H1 (cell line): ENCODE measurements at regions not wholly inside any gene's neighbourhood (a gene's known extent, or its start where the extent isn't known, plus 50 kb on each side); places are given as distances from the start of the nearest gene placed in this dataset.

Experiments used
- CTCF ChIA-PET: fragments of 300-600 bp; sonication (Branson Sonifier 250); formaldehyde crosslinking; loops from one replicate; lab custom pipeline; 2021; ENCODE audit not compliant: partially characterized antibody; lab: Charles Lee
- POLR2A ChIA-PET: fragments of 300-600 bp; sonication (Branson Sonifier 250); formaldehyde crosslinking; loops from one replicate; lab custom pipeline; 2021; ENCODE audit warnings: inconsistent platforms; ENCODE audit not compliant: partially characterized antibody; lab: Charles Lee
- DNase-seq, 2 experiments: peaks; one replicate each; pipeline versions ENCODE4 v3.0.0 to v3.0.0-alpha.2; 2010 to 2022; ENCODE audit warnings: low spot score in 2 of 2, low read depth in 1 of 2, mixed read lengths in 1 of 2
- FAIRE-seq: peaks from 2 replicates; lab custom pipeline; 2011; peaks lifted over from hg19 to GRCh38; lab: Jason Lieb, UNC
- H2AFZ ChIP-seq: 2 replicates; pipeline ENCODE4 v1.8.1; 2012; ENCODE audit warnings: low read length, inconsistent platforms
- H2AK5ac ChIP-seq: 2 replicates; pipeline ENCODE4 v1.6.1; 2013; ENCODE audit warnings: low read depth, low read length
- H2BK120ac ChIP-seq: replicated peaks from 2 replicates; pipeline ENCODE3; 2013; ENCODE audit warnings: low read depth, low read length, inconsistent platforms
- H2BK12ac ChIP-seq: 2 replicates; pipeline ENCODE4 v1.6.1; 2013; ENCODE audit warnings: low read depth, low read length
- H2BK15ac ChIP-seq: 2 replicates; pipeline ENCODE4 v1.6.1; 2013; ENCODE audit warnings: low read length
- H2BK20ac ChIP-seq: 2 replicates; pipeline ENCODE4 v1.6.1; 2013; ENCODE audit warnings: low read length
- H2BK5ac ChIP-seq: 2 replicates; pipeline ENCODE4 v1.6.1; 2013; ENCODE audit warnings: low read depth, low read length
- H3K14ac ChIP-seq: 2 replicates; pipeline ENCODE4 v1.6.1; 2013; ENCODE audit warnings: inconsistent platforms; ENCODE audit not compliant: insufficient read length
- H3K18ac ChIP-seq: 2 replicates; pipeline ENCODE4 v1.6.1; 2013; ENCODE audit warnings: low read length; ENCODE audit errors: extremely low read depth
- H3K23ac ChIP-seq: 2 replicates; pipeline ENCODE4 v1.6.1; 2013; ENCODE audit warnings: inconsistent platforms; ENCODE audit not compliant: insufficient read length
- H3K23me2 ChIP-seq: 2 replicates; pipeline ENCODE4 v1.6.1; 2013; ENCODE audit warnings: low read depth, low read length
- H3K27ac ChIP-seq: 2 replicates; pipeline ENCODE4 v1.6.1; 2011; ENCODE audit warnings: low read depth, low read length, inconsistent platforms
- H3K27me3 ChIP-seq, 4 experiments: replicated peaks in 1 of 4; 1 replicate in 1 of 4; 2 replicates in 3 of 4; pipeline versions ENCODE4 v1.6.1 to v1.8.1; 2011 to 2013; ENCODE audit warnings: low read length in 3 of 4, mild to moderate bottlenecking in 3 of 4, inconsistent platforms in 2 of 4, mixed read lengths in 2 of 4, moderate library complexity in 1 of 4; ENCODE audit not compliant: control insufficient read depth in 3 of 4, insufficient read depth in 3 of 4; ENCODE audit errors: extremely low read depth in 1 of 4
- H3K36me3 ChIP-seq, 4 experiments: 2 replicates each; pipeline versions ENCODE4 v1.6.1 to v1.8.1; 2011 to 2013; ENCODE audit warnings: mild to moderate bottlenecking in 4 of 4, low read length in 3 of 4, moderate library complexity in 2 of 4, control low read depth in 1 of 4, inconsistent platforms in 1 of 4; ENCODE audit not compliant: insufficient read depth in 4 of 4, control insufficient read depth in 2 of 4
- H3K4ac ChIP-seq: replicated peaks from 2 replicates; pipeline ENCODE3; 2013; ENCODE audit warnings: low read length, low read depth, mixed read lengths, inconsistent platforms; ENCODE audit not compliant: insufficient read length
- H3K4me1 ChIP-seq, 4 experiments: replicated peaks in 1 of 4; 1 replicate in 1 of 4; 2 replicates in 3 of 4; pipeline versions ENCODE4 v1.6.1 to v1.8.1; 2011 to 2013; ENCODE audit warnings: low read length in 3 of 4, inconsistent platforms in 2 of 4, mixed read lengths in 1 of 4; ENCODE audit not compliant: insufficient read depth in 4 of 4, control insufficient read depth in 3 of 4
- H3K4me2 ChIP-seq, 2 experiments: 2 replicates each; pipeline versions ENCODE4 v1.6.1 to v1.8.1; 2011 to 2013; ENCODE audit warnings: low read depth in 2 of 2, low read length in 2 of 2, control low read depth in 1 of 2, inconsistent platforms in 1 of 2, mild to moderate bottlenecking in 1 of 2; ENCODE audit not compliant: insufficient read depth in 1 of 2
- H3K4me3 ChIP-seq, 4 experiments: fragments of 200-600, 300-600 bp in 1 of 4; sonication (generic), shearing (Covaris generic), sonication (Bioruptor Twin) in 1 of 4; 2 replicates each; pipeline versions ENCODE4 v1.5.1 to v1.8.1; 2011 to 2016; ENCODE audit warnings: low read length in 4 of 4, low read depth in 3 of 4, control low read depth in 2 of 4, inconsistent platforms in 2 of 4, mild to moderate bottlenecking in 2 of 4, mixed read lengths in 1 of 4, moderate library complexity in 1 of 4; ENCODE audit not compliant: insufficient read depth in 2 of 4; ENCODE audit errors: extremely low read depth in 1 of 4
- H3K56ac ChIP-seq: replicated peaks from 2 replicates; pipeline ENCODE3; 2013; ENCODE audit warnings: low read depth, mild to moderate bottlenecking, mixed read lengths, low read length, inconsistent platforms; ENCODE audit not compliant: insufficient read length
- H3K79me1 ChIP-seq: 2 replicates; pipeline ENCODE4 v1.6.1; 2013; ENCODE audit warnings: low read depth, low read length, control low read depth
- H3K79me2 ChIP-seq, 2 experiments: 2 replicates each; pipeline versions ENCODE4 v1.6.1 to v1.8.1; 2012 to 2013; ENCODE audit warnings: low read length in 2 of 2, mild to moderate bottlenecking in 2 of 2, inconsistent platforms in 1 of 2; ENCODE audit not compliant: insufficient read depth in 2 of 2, control insufficient read depth in 1 of 2
- H3K9ac ChIP-seq, 4 experiments: replicated peaks in 1 of 4; 1 replicate in 1 of 4; 2 replicates in 3 of 4; pipeline versions ENCODE4 v1.6.1 to v1.8.1; 2011 to 2013; ENCODE audit warnings: low read depth in 3 of 4, low read length in 3 of 4, control low read depth in 2 of 4, mild to moderate bottlenecking in 2 of 4, moderate library complexity in 2 of 4, inconsistent platforms in 1 of 4; ENCODE audit errors: extremely low read depth in 1 of 4
- H3K9me3 ChIP-seq, 2 experiments: 2 replicates each; pipeline versions ENCODE4 v1.6.1 to v1.8.1; 2012 to 2013; ENCODE audit warnings: mild to moderate bottlenecking in 2 of 2, moderate library complexity in 2 of 2, control low read depth in 1 of 2, inconsistent platforms in 1 of 2, low read depth in 1 of 2, low read length in 1 of 2, mixed read lengths in 1 of 2; ENCODE audit not compliant: insufficient read depth in 2 of 2
- H4K20me1 ChIP-seq, 2 experiments: replicated peaks in 1 of 2; 2 replicates each; pipeline versions ENCODE3 to v1.8.1; 2011 to 2013; ENCODE audit warnings: inconsistent platforms in 2 of 2, low read length in 2 of 2, mild to moderate bottlenecking in 1 of 2; ENCODE audit not compliant: insufficient read depth in 2 of 2, control insufficient read depth in 1 of 2
- H4K5ac ChIP-seq: 2 replicates; pipeline ENCODE4 v1.6.1; 2013; ENCODE audit warnings: low read length, low read depth, mixed read lengths, inconsistent platforms; ENCODE audit not compliant: insufficient read length
- H4K8ac ChIP-seq: 2 replicates; pipeline ENCODE4 v1.8.0; 2013; ENCODE audit warnings: mild to moderate bottlenecking, moderate library complexity, low read length, inconsistent platforms; ENCODE audit not compliant: insufficient read depth; ENCODE audit errors: extremely low read depth
- H4K91ac ChIP-seq: replicated peaks from 2 replicates; pipeline ENCODE3; 2013; ENCODE audit warnings: low read length, mixed read lengths, inconsistent platforms; ENCODE audit not compliant: insufficient read length
- CTBP2 ChIP-seq: IDR thresholded peaks from 2 replicates; pipeline ENCODE4 v1.7.0; 2011; ENCODE audit warnings: borderline replicate concordance, mild to moderate bottlenecking, moderate library complexity, mixed read lengths, low read length; ENCODE audit not compliant: insufficient read depth, insufficient read length
- EP300 ChIP-seq, 2 experiments: IDR thresholded peaks; 1 replicate in 1 of 2; 2 replicates in 1 of 2; pipeline ENCODE4 v1.6.1; 2011 to 2012; ENCODE audit warnings: low read depth in 2 of 2, low read length in 2 of 2, mild to moderate bottlenecking in 2 of 2, borderline replicate concordance in 1 of 2, inconsistent platforms in 1 of 2, moderate library complexity in 1 of 2
- SAP30 ChIP-seq: fragments of 300-600 bp; sonication (generic); IDR thresholded peaks from 2 replicates; pipeline ENCODE4 v1.7.1; 2012; ENCODE audit warnings: low read length, moderate library complexity, mild to moderate bottlenecking, inconsistent platforms; ENCODE audit not compliant: insufficient read depth, insufficient replicate concordance
- TAF1 ChIP-seq: IDR thresholded peaks from 2 replicates; pipeline ENCODE4 v1.6.1; 2011; ENCODE audit warnings: mild to moderate bottlenecking, low read depth, low read length
- TBP ChIP-seq: IDR thresholded peaks from 2 replicates; pipeline ENCODE4 v1.6.1; 2011; ENCODE audit warnings: low read depth, low read length, improper control_type of control experiment
- USF2 ChIP-seq: IDR thresholded peaks from 2 replicates; pipeline ENCODE4 v1.6.1; 2011; ENCODE audit warnings: low read length, improper control_type of control experiment
- YY1 ChIP-seq: IDR thresholded peaks from 2 replicates; pipeline ENCODE4 v1.6.1; 2011; ENCODE audit warnings: low read depth, mild to moderate bottlenecking, low read length
- ZNF274 ChIP-seq: IDR thresholded peaks from 2 replicates; pipeline ENCODE4 v1.7.0; 2012; ENCODE audit warnings: low read length, borderline replicate concordance; ENCODE audit errors: extremely low read depth
- WGBS, 2 experiments: shearing (Covaris generic) in 1 of 2; methylation state at CpG; one replicate each; pipeline versions ENCODE4 v1.1.6 to v1.1.7; 2013 to 2015; ENCODE audit warnings: low lambda C conversion rate in 2 of 2, mixed read lengths in 2 of 2, inconsistent platforms in 1 of 2, low coverage in 1 of 2, missing lambda C conversion rate in 1 of 2; ENCODE audit not compliant: insufficient replicate concordance in 2 of 2, insufficient coverage in 1 of 2, insufficient read length in 1 of 2; ENCODE audit errors: extremely low coverage in 1 of 2, missing lambda C conversion rate in 1 of 2; 5-methylcytosine and 5-hydroxymethylcytosine counted together

DNA sequence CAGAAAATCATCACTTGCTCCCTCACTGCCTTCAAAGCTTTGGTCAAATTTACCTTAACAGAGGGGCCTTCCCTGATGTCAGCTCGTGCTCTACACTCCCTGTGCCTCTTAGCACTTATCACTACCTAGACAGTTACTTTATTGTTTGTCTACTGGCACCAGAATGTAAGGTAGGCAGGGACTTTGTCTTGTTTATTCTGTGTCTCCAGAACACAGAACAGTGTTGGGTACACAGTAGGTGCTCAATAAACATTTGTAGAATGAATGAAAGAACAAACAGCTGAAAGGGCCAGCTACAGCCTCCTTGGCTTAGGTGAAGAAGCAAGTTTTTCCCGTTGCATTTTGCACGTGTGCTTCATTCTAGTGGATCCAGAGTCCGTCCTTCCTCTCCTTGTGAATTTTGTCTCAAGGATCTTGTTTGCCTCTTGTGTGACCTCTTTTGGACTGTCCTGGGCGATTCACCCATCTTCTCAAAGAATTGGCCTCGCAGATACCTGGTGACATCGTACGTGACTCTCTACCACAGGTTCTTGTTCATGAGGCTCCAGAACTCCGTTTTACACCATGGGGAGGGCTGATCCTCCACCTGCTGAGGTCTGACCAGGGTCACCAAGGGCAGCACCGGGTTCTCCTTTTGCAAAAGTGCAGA lies 84.2 kb upstream of the ARMC2 start:
- ChIA-PET CTCF (interaction anchor here (1.2 to 1.7 kb wide), 2 partner anchors 19 to 222 kb away, joined by 3 to 4 read pairs; no protein-coding TSS in a partner anchor), POLR2A (no interaction called here)
- H4K5ac ChIP-seq, result no peak overlapping the region
- no peak overlapping the region for H2AK5ac ChIP-seq
- H3K4ac ChIP-seq, result no peak overlapping the region
- H3K27ac ChIP-seq, result no peak overlapping the region
- no peaks in the 10 kb centered on the region; the same call in 1 of the 2 replicates for H3K23me2 ChIP-seq
- no peak overlapping the region for H2BK20ac ChIP-seq
- no peak overlapping the region; a peak in 1 of 7 replicates for H3K9ac ChIP-seq
- H3K9me3 ChIP-seq, result no peaks in the 10 kb centered on the region
- no peak overlapping the region for H3K14ac ChIP-seq
- no peak overlapping the region for H2BK5ac ChIP-seq
- H3K36me3 ChIP-seq, result no peaks in the 10 kb centered on the region; a peak in 1 of 8 replicates
- no peak overlapping the region for H2BK15ac ChIP-seq
- H3K4me1 ChIP-seq, result 0 out of 7 replicates have a peak, but pooled peaks cover 0 to 4% (median 1%) of the 10 kb centered on the region in 4 experiments
- H3K4me2 ChIP-seq, result no peak overlapping the region
- no peak for FAIRE-seq
- 87% methylated on average over 10 of the region's 10 CpGs; no CpG with 5 or more reads in 1 of the 2 experiments for WGBS, 2 experiments
- H2AFZ ChIP-seq, result no peak overlapping the region
- no peaks in the 10 kb centered on the region for H3K79me1 ChIP-seq
- H3K18ac ChIP-seq, result no peak overlapping the region
- H3K27me3 ChIP-seq, result no peaks in the 10 kb centered on the region
- TF ChIP-seq USF2, result no peak
- no peak for TF ChIP-seq TAF1
- no peak for TF ChIP-seq ZNF274
- TF ChIP-seq CTBP2, result no peak
- no peak for TF ChIP-seq SAP30
- no peak for TF ChIP-seq EP300 (IDR thresholded peaks at IDR 0.05; ENCODE audit: borderline replicate concordance in 1 of 2, low read depth in 2 of 2, low read length in 2 of 2)
- TF ChIP-seq YY1, result no peak
- TF ChIP-seq TBP, result no peak
- no peaks in the 10 kb centered on the region for H3K79me2 ChIP-seq
- H2BK120ac ChIP-seq, result no peak overlapping the region
- no peaks in the 10 kb centered on the region for H4K20me1 ChIP-seq
- no peak overlapping the region for H4K91ac ChIP-seq
- H3K56ac ChIP-seq, result no peak overlapping the region
- no peak overlapping the region for H4K8ac ChIP-seq
- peak in 1 of 2 experiments; percentile 29 for DNase-seq
- no peak overlapping the region for H3K4me3 ChIP-seq
- H3K23ac ChIP-seq, result no peak overlapping the region
- H2BK12ac ChIP-seq, result no peak overlapping the region
